SIG-M5 treated with dmso at 0.1 percent for 504 hours (cell line): ENCODE measurements at regions not wholly inside any gene's neighbourhood (a gene's known extent, or its start where the extent isn't known, plus 50 kb on each side); places are given as distances from the start of the nearest gene placed in this dataset.
"Not testable (repeated sequence)": the region's sequence is repeated elsewhere in the genome, so short reads cannot be mapped to it uniquely, and the experiment has no call there.

Experiments used
- DNase-seq: peaks from one replicate; lab custom pipeline; 2025; ENCODE audit not compliant: unreplicated experiment; lab: John Stamatoyannopoulos, UW

GRCh38 chr16:19980632-19981265, 92.9 kb downstream of the GPR139 start:
- peak; percentile 27 for DNase-seq

GRCh38 chr16:19979638-19980037, 94.1 kb downstream of the GPR139 start:
- no peak for DNase-seq

- DNase-seq: no peak
Measured at GRCh38 chr16:19974607-19975006, 90.0 kb upstream of the GPRC5B start.

GRCh38 chr16:19972111-19972510, 87.5 kb upstream of the GPRC5B start:
- DNase-seq: no peak

- DNase-seq: no peak
Measured at GRCh38 chr16:19968891-19969683, 84.4 kb upstream of the GPRC5B start.

DNA sequence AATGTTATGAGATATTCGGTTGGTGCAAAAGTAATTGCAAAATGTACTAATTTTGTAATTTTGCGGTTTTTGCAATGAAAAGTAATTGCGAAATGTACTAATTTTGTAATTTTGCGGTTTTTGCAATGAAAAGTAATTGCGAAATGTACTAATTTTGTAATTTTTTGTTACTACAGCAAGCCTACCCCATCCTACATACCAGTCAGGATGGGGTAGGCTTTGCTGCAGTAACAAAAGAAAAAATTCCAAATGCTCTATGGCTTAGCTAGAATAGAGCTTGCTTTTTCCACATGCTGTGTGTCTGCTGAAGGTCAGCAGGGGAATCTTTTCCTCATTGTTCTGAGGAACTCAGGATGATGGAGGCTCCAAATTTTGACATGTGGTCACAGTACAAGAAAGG, 83.3 kb upstream of the GPRC5B start:
- DNase-seq: peak; percentile 6

- DNase-seq: peak; percentile 16
Measured at GRCh38 chr16:19967561-19967960, 82.9 kb upstream of the GPRC5B start.

- no peak for DNase-seq
Measured at GRCh38 chr16:19963301-19963700, 78.7 kb upstream of the GPRC5B start.

- no peak for DNase-seq
Measured at GRCh38 chr16:19960183-19960582, 75.5 kb upstream of the GPRC5B start.

DNA sequence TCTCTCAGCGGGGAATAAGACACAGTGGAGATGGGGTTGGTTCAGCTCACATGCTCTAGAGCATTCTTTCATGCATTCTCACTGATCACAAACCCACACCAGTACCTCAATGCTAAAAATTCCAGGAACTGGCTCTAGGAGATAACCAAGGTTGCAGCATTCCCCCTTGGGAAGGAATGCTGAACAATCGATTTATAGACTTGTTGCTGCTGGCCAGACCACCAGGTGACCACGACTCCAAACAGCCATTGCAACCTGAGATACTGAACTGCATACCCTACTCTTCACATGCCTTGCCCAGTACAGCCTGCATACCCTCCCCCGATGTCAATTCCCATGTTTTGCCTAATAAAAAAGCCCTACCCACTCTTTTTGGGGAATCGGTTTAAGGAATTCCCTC, 75.1 kb upstream of the GPRC5B start:
- DNase-seq: no peak

DNA sequence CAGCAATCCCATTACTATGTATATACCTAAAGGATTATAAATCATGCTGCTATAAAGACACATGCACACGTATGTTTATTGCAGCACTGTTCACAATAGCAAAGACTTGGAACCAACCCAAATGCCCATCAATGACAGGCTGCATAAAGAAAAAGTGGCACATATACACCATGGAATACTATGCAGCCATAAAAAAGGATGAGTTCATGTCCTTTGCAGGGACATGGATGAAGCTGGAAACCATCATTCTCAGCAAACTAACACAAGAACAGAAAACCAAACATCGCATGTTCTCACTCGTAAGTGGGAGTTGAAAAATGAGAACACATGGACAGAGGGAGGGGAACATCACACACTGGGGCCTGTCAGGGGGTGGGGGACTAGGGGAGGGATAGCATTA, 71.2 kb upstream of the GPRC5B start:
- DNase-seq: not testable (repeated sequence)

DNA sequence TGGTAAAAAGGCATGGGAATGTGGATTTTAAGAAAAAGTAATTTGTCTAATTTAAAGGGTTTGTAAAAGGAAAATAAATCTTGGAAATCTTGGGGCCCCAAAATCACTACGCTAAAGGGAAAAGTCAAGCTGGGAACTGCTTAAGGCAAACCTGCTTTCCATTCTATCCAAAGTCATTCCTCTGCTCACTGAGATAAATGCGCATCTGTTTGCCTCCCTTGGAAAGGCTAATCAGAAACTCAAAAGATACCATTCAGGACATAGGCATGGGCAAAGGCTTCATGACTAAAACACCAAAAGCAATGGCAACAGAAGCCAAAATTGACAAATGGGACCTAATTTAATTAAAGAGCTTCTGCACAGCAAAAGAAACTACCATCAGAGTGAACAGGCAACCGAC, 70.4 kb upstream of the GPRC5B start:
- DNase-seq: not testable (repeated sequence)

DNA sequence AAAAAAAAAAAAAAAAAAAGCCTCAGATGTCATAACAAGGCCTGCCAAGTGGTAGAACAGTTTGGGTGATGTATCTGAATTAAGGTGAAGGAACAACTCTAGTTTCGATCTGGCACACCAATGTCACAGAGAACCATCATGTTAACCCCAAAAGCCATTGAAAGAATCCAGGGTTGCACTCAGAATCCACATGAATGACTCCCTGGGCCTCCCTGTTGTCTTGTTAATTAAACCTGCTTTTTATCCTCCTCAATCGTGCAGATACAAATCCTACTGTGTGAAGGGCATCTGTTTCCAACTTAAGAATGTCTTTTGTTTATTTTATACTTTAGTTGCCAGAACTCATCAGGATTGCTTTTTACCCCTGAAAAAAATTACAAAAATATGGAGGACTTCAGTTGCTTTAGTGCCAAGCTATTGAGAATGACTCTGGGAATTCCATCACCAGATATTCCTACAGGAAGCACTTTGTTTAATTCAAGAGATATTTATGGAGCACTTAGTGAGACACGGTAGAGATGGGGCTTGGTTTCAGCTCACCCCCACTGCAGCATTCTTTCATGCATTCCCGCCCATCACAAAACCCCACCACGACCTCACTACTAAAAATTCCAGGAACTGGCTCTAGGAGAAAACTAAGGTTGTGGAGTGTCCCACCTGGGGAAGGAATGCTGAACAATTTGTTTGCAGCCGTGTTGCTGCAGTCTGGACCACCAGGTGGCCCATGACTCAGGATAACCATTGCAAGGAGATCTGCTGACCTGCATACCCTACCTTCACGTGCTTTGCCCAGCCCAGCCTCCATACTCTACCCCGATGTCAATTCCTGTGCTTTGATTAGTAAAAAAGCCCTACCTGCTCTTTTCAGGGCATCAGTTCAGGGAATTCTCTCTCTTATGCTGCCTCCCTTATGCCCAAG, 63.8 kb upstream of the GPRC5B start:
- DNase-seq: no peak

DNA sequence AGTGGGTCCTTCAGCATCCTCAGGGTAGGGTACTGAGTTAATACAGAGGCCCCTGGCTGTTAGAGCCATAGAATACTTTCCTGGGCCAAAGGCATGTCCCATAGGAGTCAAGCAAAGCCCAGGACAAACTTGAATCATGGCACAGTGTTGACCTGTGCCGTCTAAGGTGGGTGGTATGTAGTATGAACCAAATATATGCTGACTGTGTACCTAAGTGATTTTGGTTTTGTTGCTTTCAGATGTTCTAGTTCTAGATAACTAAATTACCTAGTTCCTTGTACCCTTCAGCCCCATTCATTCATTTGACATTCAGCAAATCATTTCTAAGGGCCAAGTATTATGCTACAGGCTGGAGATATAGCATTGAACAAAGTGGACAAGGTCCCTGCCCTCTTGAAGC, 61.3 kb upstream of the GPRC5B start:
- no peak for DNase-seq

DNA sequence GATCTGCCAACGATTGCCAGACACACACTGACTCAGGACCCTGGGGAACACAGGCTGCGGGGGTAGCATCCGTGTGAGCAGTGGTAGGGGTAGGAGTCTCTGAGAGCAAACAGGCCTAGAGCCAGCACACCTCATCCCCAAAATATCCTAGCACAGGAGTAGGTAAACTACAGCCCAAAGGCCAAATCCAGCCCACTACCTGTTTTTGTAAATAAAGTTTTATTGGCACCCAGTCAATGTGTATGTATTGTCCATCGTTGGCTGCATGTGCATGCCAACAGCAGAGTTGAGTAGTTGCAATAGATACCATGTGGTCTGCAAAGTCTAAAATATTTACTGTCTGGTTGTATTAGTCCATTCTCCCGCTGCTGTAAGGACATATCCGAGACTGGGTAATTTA, 55.5 kb upstream of the GPRC5B start:
- DNase-seq: no peak

DNA sequence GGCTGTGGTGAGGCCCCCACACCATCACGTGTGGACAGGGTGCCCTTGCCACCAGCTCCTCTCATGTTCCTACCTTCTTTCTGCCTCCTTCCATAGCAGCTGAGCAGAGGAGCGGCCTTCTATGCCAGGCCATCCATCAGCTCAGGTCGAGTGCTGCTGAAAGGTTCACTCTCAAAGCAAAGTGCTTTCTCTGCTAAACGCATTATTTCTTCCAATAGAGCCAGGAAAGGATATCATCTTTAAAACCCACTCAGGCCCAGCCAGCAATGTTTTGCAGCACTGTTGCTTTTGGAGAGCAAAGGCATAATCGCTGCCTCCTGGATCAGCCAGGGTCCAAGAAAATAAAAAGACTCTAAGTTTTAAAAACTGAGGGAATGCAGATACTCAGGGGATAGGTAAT, 54.9 kb upstream of the GPRC5B start:
- no peak for DNase-seq

GRCh38 chr16:19938536-19938935, 53.9 kb upstream of the GPRC5B start:
- no peak for DNase-seq

- no peak for DNase-seq
Measured at GRCh38 chr16:19936441-19936840, 51.8 kb upstream of the GPRC5B start.

DNA sequence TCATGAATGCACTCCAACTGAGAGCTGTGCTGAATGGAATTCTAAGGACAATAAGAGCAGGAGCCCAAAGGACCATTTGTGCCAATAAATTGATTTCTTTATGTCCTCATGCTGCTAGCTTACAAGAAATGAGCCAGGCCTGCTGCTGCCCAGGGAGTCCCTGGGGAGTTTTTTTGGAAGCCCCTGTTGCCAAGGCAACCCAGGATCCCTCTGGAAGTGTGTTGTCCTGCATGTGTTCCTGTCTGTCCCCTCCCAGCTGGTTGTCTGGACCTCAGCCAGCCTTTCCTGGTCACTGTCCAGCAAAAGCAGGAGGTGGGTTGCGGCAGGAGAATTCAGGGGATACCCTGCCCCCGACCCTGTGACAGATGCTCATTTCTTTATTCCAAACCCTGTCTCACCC, 51.0 kb upstream of the GPRC5B start:
- no peak for DNase-seq
